Ascending aorta (tissue), 2 donors: ENCODE measurements at regions not wholly inside any gene's neighbourhood (a gene's known extent, or its start where the extent isn't known, plus 50 kb on each side); places are given as distances from the start of the nearest gene placed in this dataset.
"Not testable (repeated sequence)": the region's sequence is repeated elsewhere in the genome, so short reads cannot be mapped to it uniquely, and the experiment has no call there.

Source experiments
- DNase-seq, 2 donors: peaks; one replicate each; pipeline ENCODE4 v3.0.0-alpha.2; 2019; ENCODE audit warnings: low spot score in 2 of 2
- H3K27ac ChIP-seq, 2 donors: fragments of 200-600 bp; sonication (generic); one replicate each; pipeline ENCODE4 v1.5.1; 2016 to 2017; ENCODE audit warnings: mild to moderate bottlenecking in 1 of 2
- H3K27me3 ChIP-seq: fragments of 200-600 bp; sonication (generic); one replicate; pipeline ENCODE4 v1.5.1; 2017
- H3K36me3 ChIP-seq, 2 donors: fragments of 200-600 bp; sonication (generic); one replicate each; pipeline ENCODE4 v1.5.1; 2016
- H3K4me1 ChIP-seq, 2 donors: fragments of 200-600 bp; sonication (generic); one replicate each; pipeline ENCODE4 v1.5.1; 2016 to 2017; ENCODE audit warnings: mild to moderate bottlenecking in 1 of 2
- H3K4me3 ChIP-seq, 2 donors: fragments of 200-600 bp; sonication (generic); one replicate each; pipeline ENCODE4 v1.5.1; 2016 to 2017; ENCODE audit warnings: mild to moderate bottlenecking in 1 of 2
- H3K9me3 ChIP-seq, 2 donors: fragments of 200-600 bp; sonication (generic); one replicate each; pipeline ENCODE4 v1.5.1; 2016
- CTCF ChIP-seq, 3 experiments: fragments of 200-600 bp in 2 of 3; fragments of 450-650 bp in 1 of 3; sonication (generic) in 2 of 3; IDR thresholded peaks; one replicate each; pipeline ENCODE4 v1.5.1; 2016 to 2019; ENCODE audit warnings: antibody characterized with exemption in 3 of 3, mild to moderate bottlenecking in 1 of 3, moderate library complexity in 1 of 3
- intact Hi-C: fragments of 100-400 bp; cut with DNase I; formaldehyde crosslinking; loops from one replicate; pipeline ENCODE4 v1.15.1; 2023

DNA sequence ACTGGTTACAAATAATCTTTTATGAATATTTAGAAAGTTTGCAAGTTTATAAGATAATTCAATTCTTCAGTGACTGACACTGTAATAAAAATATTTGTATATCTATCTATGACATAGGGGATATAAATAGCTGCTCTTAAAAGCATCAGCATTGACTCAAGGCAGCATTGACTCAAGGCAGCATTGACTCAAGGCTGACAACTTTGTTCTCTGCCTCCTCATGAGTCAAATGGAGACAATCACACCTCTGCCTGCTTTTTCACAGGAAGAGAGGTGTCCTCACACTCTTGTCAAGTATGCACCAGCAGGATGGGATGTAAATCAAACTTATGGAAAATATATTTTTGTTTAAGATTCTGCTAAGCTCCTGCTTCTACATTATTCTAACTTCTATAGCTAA lies 1173.1 kb downstream of the NSUN3 start:
- no peak for TF ChIP-seq CTCF (IDR thresholded peaks at IDR 0.05)
- Histone ChIP-seq H3K4me1 (no peaks in the 10 kb centered on the region), H3K4me3 (no peak overlapping the region), H3K27ac (no peak overlapping the region), H3K36me3 (no peaks in the 10 kb centered on the region), H3K9me3 (no peaks in the 10 kb centered on the region), H3K27me3 (no peaks in the 10 kb centered on the region)
- no peak for DNase-seq
- intact Hi-C loops, result no loop called here

GRCh38 chr3:95237783-95238182 lies 1174.9 kb downstream of the NSUN3 start:
- no peak for DNase-seq
- intact Hi-C loops, result no loop called here
- Histone ChIP-seq H3K27ac (no peak overlapping the region), H3K4me3 (no peak overlapping the region), H3K4me1 (no peaks in the 10 kb centered on the region), H3K9me3 (no peaks in the 10 kb centered on the region), H3K36me3 (no peaks in the 10 kb centered on the region), H3K27me3 (no peaks in the 10 kb centered on the region)
- TF ChIP-seq CTCF (IDR thresholded peaks at IDR 0.05), result no peak

DNA sequence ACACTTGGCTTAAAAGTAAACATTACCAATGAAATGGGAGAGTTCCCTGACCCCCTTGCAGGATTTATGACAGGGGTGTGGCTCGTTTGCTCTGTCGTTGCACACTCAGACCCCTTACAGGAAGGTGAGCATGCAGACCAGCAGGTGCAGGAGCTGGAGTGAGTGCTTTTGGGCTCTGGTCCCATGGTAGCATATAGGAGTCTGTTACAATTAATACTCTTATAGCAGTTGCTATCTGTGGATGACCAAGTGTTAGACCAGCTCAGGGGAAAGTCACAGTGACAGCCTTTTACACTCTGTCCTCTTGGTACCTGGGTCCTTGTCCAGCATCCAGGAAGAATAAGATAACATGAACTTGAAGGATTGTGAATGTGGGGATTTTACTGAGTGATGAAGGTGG lies 1177.5 kb downstream of the NSUN3 start:
- no peak overlapping the region for H3K27ac ChIP-seq
- DNase-seq, result no peak
- H3K4me1 ChIP-seq, result no peaks in the 10 kb centered on the region
- no peaks in the 10 kb centered on the region for H3K9me3 ChIP-seq
- no peak overlapping the region for H3K4me3 ChIP-seq
- intact Hi-C loops, result no loop called here
- no peaks in the 10 kb centered on the region for H3K27me3 ChIP-seq
- no peaks in the 10 kb centered on the region for H3K36me3 ChIP-seq
- no peak for TF ChIP-seq CTCF (IDR thresholded peaks at IDR 0.05)

DNA sequence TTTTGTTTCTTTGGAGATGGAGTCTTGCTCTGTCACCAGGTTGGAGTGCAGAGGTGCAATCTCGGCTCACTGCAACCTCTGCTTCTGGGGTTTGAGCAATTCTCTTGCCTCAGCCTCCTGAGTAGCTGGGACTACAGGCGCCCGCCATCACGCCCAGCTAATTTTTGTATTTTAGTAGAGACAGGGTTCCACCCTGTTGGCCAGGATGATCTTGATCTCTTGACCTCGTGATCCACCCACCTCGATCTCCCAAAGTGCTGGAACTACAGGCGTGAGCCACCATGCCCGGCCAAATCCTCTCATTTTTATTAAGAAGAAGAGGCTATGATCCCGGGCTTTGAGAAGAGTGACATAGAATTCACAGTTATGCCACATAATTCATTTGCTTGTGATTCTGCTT lies 1178.4 kb downstream of the NSUN3 start:
- H3K9me3 ChIP-seq, H3K4me1 ChIP-seq, H3K36me3 ChIP-seq, H3K4me3 ChIP-seq, DNase-seq, H3K27ac ChIP-seq, intact Hi-C loops, H3K27me3 ChIP-seq: not testable (repeated sequence)

DNA sequence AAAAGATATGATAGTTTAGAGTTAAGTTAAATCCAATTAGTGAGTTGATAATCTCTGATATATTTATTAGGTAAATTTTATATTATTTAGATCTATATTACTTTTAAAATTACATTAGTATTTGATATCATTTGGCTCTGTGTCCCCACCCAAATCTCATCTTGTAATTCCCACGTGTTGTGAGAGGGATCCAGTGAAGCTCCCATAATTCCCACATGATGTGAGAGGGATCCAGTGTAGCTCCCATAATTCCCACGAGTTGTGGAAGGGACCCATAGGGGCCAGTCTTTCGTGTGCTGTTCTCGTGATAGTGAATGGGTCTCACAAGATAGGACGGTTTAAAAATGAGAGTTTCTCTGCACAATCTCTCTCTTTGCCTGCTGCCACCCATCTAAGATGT lies 1183.6 kb downstream of the NSUN3 start:
- no peak for TF ChIP-seq CTCF (IDR thresholded peaks at IDR 0.05)
- intact Hi-C loops, result no loop called here
- H3K27me3 ChIP-seq, result no peaks in the 10 kb centered on the region
- H3K36me3 ChIP-seq, result no peaks in the 10 kb centered on the region
- no peak overlapping the region for H3K27ac ChIP-seq
- H3K9me3 ChIP-seq, result no peaks in the 10 kb centered on the region
- H3K4me3 ChIP-seq, result no peak overlapping the region
- H3K4me1 ChIP-seq, result no peaks in the 10 kb centered on the region
- DNase-seq, result no peak

GRCh38 chr3:95254061-95254460 lies 1191.2 kb downstream of the NSUN3 start:
- intact Hi-C loops, result no loop called here
- DNase-seq, result no peak
- Histone ChIP-seq H3K4me3 (no peak overlapping the region), H3K27ac (no peak overlapping the region), H3K27me3 (no peaks in the 10 kb centered on the region), H3K36me3 (no peaks in the 10 kb centered on the region), H3K4me1 (no peaks in the 10 kb centered on the region), H3K9me3 (no peaks in the 10 kb centered on the region)
- TF ChIP-seq CTCF (IDR thresholded peaks at IDR 0.05), result no peak
